Thyroid gland (tissue), 4 donors: ENCODE measurements at regions not wholly inside any gene's neighbourhood (a gene's known extent, or its start where the extent isn't known, plus 50 kb on each side); places are given as distances from the start of the nearest gene placed in this dataset.
"Not testable (repeated sequence)": the region's sequence is repeated elsewhere in the genome, so short reads cannot be mapped to it uniquely, and the experiment has no call there.

Experiments
- DNase-seq, 2 donors: peaks; one replicate each; pipeline ENCODE4 v3.0.0-alpha.2; 2019
- H3K27ac ChIP-seq, 3 donors: fragments of 200-600 bp; sonication (generic); 1 replicate in 2 of 3; 2 replicates in 1 of 3; pipeline ENCODE4 v1.5.1; 2016 to 2019; ENCODE audit warnings: mild to moderate bottlenecking in 1 of 3, moderate library complexity in 1 of 3
- H3K27me3 ChIP-seq: fragments of 200-600 bp; sonication (generic); one replicate; pipeline ENCODE4 v1.5.1; 2019
- H3K36me3 ChIP-seq, 2 donors: fragments of 200-600 bp; sonication (generic); one replicate each; pipeline ENCODE4 v1.5.1; 2016 to 2019
- H3K4me1 ChIP-seq, 2 donors: fragments of 200-600 bp; sonication (generic); one replicate each; pipeline ENCODE4 v1.5.1; 2017 to 2019
- H3K4me3 ChIP-seq, 3 donors: fragments of 200-600 bp; sonication (generic); replicated peaks in 1 of 3; 1 replicate in 2 of 3; 2 replicates in 1 of 3; pipeline ENCODE4 v1.5.1; 2016; ENCODE audit warnings: mild to moderate bottlenecking in 1 of 3
- H3K9me3 ChIP-seq: fragments of 200-600 bp; sonication (generic); one replicate; pipeline ENCODE4 v1.5.1; 2017
- CTCF ChIP-seq, 6 experiments: fragments of 200-600 bp in 3 of 6; fragments of 450-650 bp in 3 of 6; sonication (generic) in 3 of 6; IDR thresholded peaks; one replicate each; pipeline ENCODE4 v1.5.1; 2016 to 2019; ENCODE audit warnings: antibody characterized with exemption in 6 of 6, mild to moderate bottlenecking in 2 of 6, inconsistent platforms in 1 of 6, moderate library complexity in 1 of 6
- POLR2A ChIP-seq, 2 donors: fragments of 450-650 bp; IDR thresholded peaks; one replicate each; pipeline ENCODE4 v1.6.1; 2017; ENCODE audit warnings: antibody characterized with exemption in 2 of 2, mild to moderate bottlenecking in 2 of 2, moderate library complexity in 1 of 2
- WGBS, 2 donors: methylation state at CpG; one replicate each; pipeline ENCODE4 v1.1.5; 2017; 5-methylcytosine and 5-hydroxymethylcytosine counted together
- intact Hi-C: fragments of 100-400 bp; cut with DNase I; formaldehyde crosslinking; loops from one replicate; pipeline ENCODE4 v1.15.1; 2023

GRCh38 chr6:5840734-5841390, 165.9 kb downstream of the NRN1 start:
- H3K4me3 ChIP-seq = no peak overlapping the region
- no peaks in the 10 kb centered on the region for H3K36me3 ChIP-seq
- no peak overlapping the region for H3K27ac ChIP-seq
- TF ChIP-seq POLR2A (IDR thresholded peaks at IDR 0.05) = no peak
- H3K4me1 ChIP-seq = no peaks in the 10 kb centered on the region
- DNase-seq = no peak
- 56 to 68% methylated on average over 5 to 7 of the region's 8 CpGs for WGBS, 2 donors
- no peaks in the 10 kb centered on the region for H3K9me3 ChIP-seq
- no peaks in the 10 kb centered on the region for H3K27me3 ChIP-seq
- intact Hi-C loops = no loop called here

DNA sequence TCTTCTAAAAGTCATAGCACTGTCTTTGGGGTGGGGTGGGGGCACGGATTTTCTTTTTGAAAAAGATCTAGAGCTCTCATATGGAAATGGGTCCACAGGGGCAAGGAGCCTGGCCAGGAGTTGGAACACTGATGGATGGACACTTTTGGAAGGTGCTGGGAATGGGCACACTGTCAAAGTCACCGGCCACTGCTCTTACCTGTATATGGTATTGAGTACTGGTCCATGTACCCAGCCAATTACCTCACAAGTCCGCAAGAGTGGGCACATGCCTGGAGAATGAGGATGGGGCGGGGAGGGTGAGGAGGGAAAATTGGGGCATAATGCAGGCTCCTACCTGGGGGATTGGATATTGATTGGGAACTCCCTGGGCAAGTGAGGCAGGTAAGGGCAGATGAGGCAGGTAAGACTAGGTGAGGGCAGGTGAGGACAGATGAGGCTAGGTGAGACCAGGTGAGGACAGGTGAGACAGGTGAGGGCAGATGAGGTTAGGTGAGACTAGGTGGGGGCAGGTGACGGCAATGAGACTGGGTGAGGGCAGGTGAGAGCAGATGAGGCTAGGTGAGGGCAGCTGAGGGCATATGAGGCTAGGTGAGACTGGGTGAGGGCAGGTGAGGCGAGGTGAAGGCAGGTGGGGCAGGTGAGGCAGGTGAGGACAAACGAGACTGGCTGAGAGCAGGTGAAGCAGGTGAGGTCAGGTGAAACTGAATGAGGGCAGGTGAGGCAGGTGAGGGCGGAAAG, 167.9 kb downstream of the NRN1 start:
- H3K4me1 ChIP-seq = peaks cover 0 to 4% of the 10 kb centered on the region in 2 donors
- no peak for DNase-seq
- no peaks in the 10 kb centered on the region for H3K9me3 ChIP-seq
- WGBS, 2 donors = 81 to 85% methylated on average over 8 of the region's 8 CpGs
- H3K27ac ChIP-seq = no peak overlapping the region
- no peak overlapping the region for H3K4me3 ChIP-seq
- H3K27me3 ChIP-seq = no peaks in the 10 kb centered on the region
- no peaks in the 10 kb centered on the region for H3K36me3 ChIP-seq
- no peak for TF ChIP-seq CTCF (IDR thresholded peaks at IDR 0.05)
- TF ChIP-seq POLR2A (IDR thresholded peaks at IDR 0.05) = no peak
- intact Hi-C loops = no loop called here

- H3K36me3 ChIP-seq = no peaks in the 10 kb centered on the region
- DNase-seq = no peak
- TF ChIP-seq CTCF (IDR thresholded peaks at IDR 0.05) (no peak), POLR2A (IDR thresholded peaks at IDR 0.05) (no peak)
- H3K27me3 ChIP-seq = no peaks in the 10 kb centered on the region
- peaks cover 0 to 4% of the 10 kb centered on the region in 2 donors for H3K4me1 ChIP-seq
- H3K9me3 ChIP-seq = no peaks in the 10 kb centered on the region
- intact Hi-C loops = no loop called here
- H3K27ac ChIP-seq = no peak overlapping the region
- 89 to 93% methylated on average over 9 of the region's 9 CpGs for WGBS, 2 donors
- no peak overlapping the region for H3K4me3 ChIP-seq
Observed at GRCh38 chr6:5837323-5837722, 169.4 kb downstream of the NRN1 start.

DNA sequence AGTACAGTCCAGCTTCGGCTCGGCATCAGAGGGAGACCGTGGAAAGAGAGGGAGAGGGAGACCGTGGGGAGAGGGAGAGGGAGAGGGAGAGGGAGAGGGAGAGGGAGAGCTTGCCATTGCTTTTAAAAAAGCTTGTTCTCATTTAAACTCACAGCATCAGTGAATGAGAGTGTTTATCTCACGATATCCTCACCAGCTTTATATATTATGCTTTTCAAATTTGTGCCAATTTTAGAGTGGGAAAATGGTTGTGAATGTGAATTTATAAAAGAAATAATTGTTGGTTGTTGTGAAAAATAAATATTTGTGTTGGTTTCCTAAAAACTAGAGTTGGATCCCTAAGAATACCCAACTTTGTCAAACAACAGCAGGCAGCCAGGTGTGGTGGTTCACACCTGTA, 170.1 kb downstream of the NRN1 start:
- H3K27me3 ChIP-seq, DNase-seq, intact Hi-C loops, H3K4me1 ChIP-seq, H3K27ac ChIP-seq, H3K9me3 ChIP-seq, H3K36me3 ChIP-seq, H3K4me3 ChIP-seq: not testable (repeated sequence)
- WGBS, 2 donors = 88 to 98% methylated on average over 3 to 5 of the region's 5 CpGs

- 92 to 96% methylated on average over 3 of the region's 3 CpGs for WGBS, 2 donors
- Histone ChIP-seq H3K4me3 (no peak overlapping the region), H3K36me3 (no peaks in the 10 kb centered on the region), H3K27me3 (no peaks in the 10 kb centered on the region), H3K9me3 (no peaks in the 10 kb centered on the region), H3K4me1 (peaks cover 0 to 4% of the 10 kb centered on the region in 2 donors), H3K27ac (no peak overlapping the region)
- no peak for DNase-seq
- no peak for TF ChIP-seq CTCF (IDR thresholded peaks at IDR 0.05)
- no peak for TF ChIP-seq POLR2A (IDR thresholded peaks at IDR 0.05)
- intact Hi-C loops = no loop called here
Observed at GRCh38 chr6:5833120-5833519, 173.6 kb downstream of the NRN1 start.

DNA sequence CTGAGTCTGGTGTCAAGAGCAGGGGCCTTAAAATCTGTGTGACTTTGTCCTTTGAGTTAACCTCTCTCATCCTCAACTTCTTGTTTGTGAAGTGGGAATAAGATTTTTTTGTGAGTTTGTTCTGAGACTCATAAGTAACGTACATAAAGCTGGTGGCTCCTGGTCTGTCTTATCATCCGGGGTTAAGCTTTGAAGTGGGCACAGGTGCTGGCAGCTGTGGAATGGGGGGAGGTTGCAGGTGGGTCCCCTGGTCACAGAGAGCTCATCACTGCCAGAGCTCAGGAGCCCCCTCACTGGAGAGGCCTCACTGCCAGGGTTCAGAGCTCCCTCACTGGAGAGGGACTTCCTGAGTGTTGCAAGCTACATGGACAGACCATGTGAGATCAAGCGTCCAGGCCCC, 174.1 kb downstream of the NRN1 start:
- intact Hi-C loops = no loop called here
- Histone ChIP-seq H3K9me3 (no peaks in the 10 kb centered on the region), H3K27ac (no peak overlapping the region), H3K36me3 (no peaks in the 10 kb centered on the region), H3K4me1 (peaks cover 0 to 4% of the 10 kb centered on the region in 2 donors), H3K27me3 (no peaks in the 10 kb centered on the region), H3K4me3 (no peak overlapping the region)
- 90 to 94% methylated on average over 3 of the region's 3 CpGs for WGBS, 2 donors
- no peak for TF ChIP-seq POLR2A (IDR thresholded peaks at IDR 0.05)
- no peak for TF ChIP-seq CTCF (IDR thresholded peaks at IDR 0.05)
- no peak for DNase-seq

- not testable (repeated sequence) for DNase-seq
Observed at GRCh38 chr6:5831219-5831862, 175.4 kb downstream of the NRN1 start.

More at GRCh38 chr6:5831219-5831862, 175.4 kb downstream of the NRN1 start:
- H3K27ac ChIP-seq, H3K9me3 ChIP-seq, H3K4me3 ChIP-seq, intact Hi-C loops, H3K27me3 ChIP-seq, H3K36me3 ChIP-seq, H3K4me1 ChIP-seq: not testable (repeated sequence)
- WGBS, 2 donors = 49 to 78% methylated on average over 8 of the region's 8 CpGs
